GM19467 (cell line): ENCODE measurements at regions not wholly inside any gene's neighbourhood (a gene's known extent, or its start where the extent isn't known, plus 50 kb on each side); places are given as distances from the start of the nearest gene placed in this dataset.

Source experiments
- ATAC-seq: cut with Tn5 transposase; IDR thresholded peaks from one replicate; pipeline ENCODE4 v1.9.1; 2021; ENCODE audit warnings: mild to moderate bottlenecking, moderate library complexity; ENCODE audit not compliant: unreplicated experiment

DNA sequence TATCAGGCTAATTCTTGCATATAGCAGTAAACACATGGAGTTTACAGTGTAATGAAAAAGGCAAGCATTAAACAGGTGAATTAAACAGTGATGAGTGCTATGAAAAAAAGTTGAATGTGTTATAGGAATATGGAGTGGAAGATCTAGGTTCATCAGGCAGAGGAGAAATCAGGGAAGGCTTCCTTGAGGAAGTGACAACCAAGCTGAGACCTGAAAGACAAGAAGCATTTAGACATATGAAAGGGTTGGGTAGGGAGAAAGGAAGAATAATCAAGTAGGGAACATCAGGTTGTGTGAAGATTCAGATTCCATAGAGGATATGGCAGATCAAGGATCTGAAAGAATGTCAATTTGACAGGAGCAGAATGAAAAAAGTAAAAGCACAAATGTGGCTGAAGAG, 612.5 kb downstream of the PRELID2 start:
- no peak for ATAC-seq

DNA sequence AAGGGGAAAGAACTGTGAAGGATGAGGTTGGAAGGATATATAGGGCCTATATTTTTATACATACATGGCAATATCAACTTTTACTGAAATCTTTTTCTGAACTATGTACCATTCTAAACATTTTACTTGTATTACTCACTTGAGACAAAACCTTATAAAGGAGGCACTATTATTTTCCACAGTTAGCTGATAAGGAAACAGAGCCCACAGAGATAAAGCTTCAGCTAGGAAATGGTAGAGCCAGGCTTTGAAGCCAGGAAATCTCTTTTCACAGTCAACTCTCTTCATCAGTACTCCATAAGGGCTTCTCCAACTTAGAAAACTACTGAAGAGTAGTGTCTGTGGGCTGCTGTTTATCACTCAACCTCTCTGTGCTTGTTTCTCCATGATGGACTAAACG, 613.7 kb downstream of the PRELID2 start:
- no peak for ATAC-seq

DNA sequence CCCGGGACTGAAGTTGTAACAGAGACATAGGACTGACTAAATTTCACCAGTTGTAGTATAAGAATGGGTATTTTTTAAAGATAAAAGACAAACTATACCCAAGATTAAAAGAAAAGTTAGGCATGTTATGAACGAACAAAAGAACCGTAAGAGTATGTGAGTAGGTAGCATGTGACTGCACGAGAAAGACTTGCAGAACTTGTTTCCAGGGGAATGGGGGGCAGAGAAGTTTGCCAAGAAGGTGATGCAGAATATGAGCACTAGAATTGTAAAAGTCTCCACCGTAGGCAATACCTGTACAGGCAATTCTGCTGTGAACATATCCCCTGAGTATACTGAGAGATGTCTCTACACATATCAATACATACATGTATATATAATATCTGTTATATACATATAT, 614.7 kb downstream of the PRELID2 start:
- ATAC-seq, result no peak

DNA sequence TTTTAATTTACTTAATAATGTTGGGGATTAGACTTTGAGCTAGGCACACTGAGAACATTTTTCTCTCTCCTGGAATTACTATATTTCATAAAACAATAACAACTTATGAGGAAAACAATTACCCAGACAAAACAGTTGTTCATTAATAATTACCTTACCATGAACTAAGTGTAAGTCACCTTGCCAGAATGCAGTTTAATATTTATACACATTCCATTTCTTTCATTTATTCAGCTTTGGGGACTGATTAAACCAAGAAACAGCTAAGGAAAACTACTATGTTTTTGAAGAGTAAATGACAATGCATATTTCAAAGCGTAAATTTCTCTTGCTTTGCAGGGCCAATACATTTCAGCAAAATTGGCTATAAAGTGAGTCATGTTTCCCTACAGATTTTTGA, 616.2 kb downstream of the PRELID2 start:
- ATAC-seq, result no peak

DNA sequence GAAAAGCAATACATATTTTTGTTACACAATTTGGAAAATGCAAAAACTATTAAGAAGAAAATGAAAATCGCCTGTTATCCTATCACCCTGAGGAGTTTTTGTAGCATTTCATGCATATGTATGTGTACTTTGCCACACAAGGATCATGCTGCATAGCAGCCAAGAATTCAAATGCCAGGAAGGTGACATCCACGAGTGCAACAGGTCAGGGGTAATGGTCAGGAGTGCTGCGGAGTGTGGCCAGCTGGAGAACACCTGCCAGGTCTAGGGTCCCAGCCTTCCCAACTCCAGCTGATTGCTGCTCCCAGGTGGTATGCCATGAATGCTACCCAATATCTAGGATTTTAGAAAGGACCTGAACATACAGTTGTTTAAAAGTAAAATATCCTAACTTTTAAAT, 617.1 kb downstream of the PRELID2 start:
- ATAC-seq, result no peak

DNA sequence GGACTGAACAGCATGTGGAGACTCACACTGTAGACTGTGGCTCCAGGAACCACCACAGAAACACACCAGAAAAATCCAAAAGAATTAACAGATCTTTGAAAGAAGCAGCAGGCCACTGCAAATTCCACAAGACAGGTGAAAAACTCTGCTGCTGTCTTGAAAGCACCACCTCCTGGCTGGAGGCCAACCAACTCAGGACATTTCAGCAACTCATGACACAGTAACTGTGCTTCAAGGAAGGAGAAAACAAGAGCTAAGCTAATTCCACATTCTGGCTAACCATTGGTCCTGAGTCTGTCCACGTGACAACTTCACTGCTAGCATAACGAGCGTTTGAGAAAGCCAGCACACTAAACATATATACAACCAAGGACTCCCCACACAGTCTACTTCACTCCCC, 625.1 kb downstream of the PRELID2 start:
- ATAC-seq, result no peak

DNA sequence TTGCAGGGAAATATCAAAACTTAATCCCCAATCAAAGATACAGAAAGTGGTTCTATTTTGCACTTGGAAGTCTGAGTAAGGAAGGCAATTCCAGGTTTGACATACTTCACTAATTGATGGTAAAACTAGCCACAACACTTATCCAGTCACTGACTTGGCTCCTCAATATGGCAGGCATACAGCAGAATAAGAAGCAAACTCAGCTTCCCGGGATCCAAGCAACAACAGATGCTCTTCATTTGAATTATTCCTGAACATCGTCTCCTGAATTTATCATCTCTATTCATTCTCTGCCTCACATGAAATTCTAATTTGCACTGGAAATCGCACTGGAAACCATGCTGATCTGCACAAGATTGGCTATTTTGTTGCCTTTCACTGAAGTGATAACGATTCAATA, 629.6 kb downstream of the PRELID2 start:
- ATAC-seq, result no peak

DNA sequence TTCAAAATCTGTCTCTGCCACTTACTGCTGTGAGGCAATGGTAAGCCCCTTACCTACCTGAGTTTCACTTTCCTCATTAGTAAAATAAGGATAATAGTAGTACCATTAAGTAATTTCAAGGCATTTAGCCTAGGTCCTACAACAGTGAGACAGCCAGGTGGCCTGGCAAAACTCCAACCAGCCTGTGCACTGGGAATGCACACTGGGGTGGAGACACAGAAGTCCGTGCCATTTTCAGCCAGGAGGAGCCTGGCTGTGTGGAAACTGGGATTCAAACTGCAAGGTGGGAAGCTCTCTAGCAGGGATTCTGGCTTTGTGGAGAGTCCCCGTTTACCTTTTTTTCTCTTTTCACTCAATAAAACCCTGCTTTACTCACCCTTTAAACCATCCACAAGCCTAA, 630.4 kb downstream of the PRELID2 start:
- no peak for ATAC-seq

DNA sequence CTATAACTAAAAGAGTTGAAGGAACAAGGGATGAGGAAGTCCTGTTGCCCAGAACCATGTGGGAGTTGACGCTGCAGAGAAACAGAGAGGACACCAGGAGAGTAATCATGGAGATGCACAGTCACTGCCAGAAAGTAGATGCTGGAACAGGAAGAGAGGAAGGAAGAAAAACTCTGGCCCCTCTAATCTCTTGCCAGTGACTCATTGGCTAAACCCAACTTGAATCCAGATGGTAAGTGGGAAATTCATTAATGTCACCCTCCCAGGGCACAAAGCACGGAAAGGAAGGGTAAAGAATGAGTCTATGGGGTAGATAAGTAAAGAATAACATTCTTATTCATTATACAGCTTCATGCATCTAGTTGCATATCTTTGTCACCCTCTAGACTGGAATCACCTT, 631.9 kb downstream of the PRELID2 start:
- no peak for ATAC-seq

GRCh38 chr5:145198525-145199260, 636.4 kb downstream of the PRELID2 start:
- ATAC-seq, result no peak

GRCh38 chr5:145189746-145190145, 645.4 kb downstream of the PRELID2 start:
- no peak for ATAC-seq

DNA sequence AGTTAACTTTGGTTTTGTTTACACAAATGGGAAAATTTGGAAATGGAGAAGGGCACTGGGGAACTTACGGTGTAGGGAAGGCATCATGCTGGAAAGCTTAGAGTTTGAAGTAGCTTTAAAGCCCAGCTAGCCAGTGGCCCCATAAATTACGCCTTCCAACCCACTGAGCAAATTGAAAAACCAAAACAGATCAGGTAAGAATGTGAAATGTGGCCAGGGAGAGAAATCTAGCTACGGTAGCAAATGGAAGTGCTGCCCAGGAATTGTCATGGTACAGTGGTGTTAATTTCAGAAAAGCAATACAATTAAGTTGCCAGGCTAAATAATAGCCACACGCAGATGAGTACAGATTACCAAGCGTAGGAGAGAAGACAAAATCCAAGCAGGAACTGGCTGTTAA, 654.8 kb downstream of the PRELID2 start:
- ATAC-seq, result no peak

GRCh38 chr5:145178641-145179523, 656.3 kb downstream of the PRELID2 start:
- no peak for ATAC-seq

DNA sequence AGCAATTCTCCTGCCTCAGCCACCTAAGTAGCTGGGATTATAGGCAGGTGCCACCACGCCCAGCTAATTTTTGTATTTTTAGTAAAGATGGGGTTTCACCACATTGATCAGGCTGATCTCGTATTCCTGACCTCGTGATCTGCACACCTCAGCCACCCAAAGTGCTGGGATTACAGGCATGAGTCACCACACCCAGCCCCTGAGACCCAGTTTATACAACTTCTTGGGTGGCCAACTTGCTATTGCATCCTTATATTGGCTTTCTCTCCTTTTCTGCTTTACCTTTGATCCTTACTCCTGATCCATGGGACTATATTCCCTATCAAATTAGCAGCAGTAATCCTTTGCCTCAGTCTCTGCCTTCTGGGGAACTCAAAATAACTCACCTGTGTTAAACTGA, 659.1 kb downstream of the PRELID2 start:
- ATAC-seq, result no peak

DNA sequence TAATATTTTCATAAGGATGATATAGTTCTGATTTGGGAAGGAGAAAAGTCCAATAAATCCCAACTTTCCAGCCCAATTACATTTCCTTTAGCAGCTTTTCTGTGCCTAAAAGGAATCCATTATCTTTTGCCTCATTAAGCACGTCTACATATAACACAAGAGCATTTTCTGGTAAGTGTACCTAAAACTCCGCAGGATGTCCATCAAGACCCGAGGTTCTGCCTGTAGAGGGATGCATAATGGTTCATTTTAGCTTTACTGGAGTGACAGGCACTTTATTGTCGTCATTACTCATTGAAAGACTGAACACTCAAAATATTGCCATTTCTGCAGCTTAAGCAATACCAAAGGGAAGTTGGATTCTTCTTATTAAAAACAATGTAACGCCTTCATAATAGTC, 669.0 kb downstream of the PRELID2 start:
- no peak for ATAC-seq

DNA sequence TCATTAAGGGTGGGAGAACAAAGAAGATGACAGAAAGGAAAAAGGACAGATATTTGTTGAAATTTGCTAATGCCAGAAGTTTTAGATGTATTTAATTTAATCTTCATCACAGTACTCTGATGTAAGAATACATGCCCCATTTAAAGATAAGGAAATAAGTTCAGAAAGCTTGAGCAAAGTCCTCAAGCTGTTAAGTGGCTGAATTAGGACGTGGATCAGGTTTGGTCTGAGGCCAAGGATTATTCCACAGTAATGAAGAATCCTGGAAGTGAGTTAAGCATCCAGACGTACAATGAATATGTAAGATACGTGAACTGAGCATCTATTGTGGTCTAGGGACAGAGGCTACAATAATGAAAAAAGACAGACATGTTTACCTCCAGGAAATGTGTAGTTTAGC, 671.3 kb downstream of the PRELID2 start:
- ATAC-seq, result no peak

- ATAC-seq, result no peak
Observed at GRCh38 chr5:145162626-145163025, 672.5 kb downstream of the PRELID2 start.

- ATAC-seq, result no peak
Observed at GRCh38 chr5:145161391-145161790, 673.8 kb downstream of the PRELID2 start.

- no peak for ATAC-seq
Observed at GRCh38 chr5:145160679-145161078, 674.5 kb downstream of the PRELID2 start.

GRCh38 chr5:145158730-145159129, 676.4 kb downstream of the PRELID2 start:
- ATAC-seq, result no peak

DNA sequence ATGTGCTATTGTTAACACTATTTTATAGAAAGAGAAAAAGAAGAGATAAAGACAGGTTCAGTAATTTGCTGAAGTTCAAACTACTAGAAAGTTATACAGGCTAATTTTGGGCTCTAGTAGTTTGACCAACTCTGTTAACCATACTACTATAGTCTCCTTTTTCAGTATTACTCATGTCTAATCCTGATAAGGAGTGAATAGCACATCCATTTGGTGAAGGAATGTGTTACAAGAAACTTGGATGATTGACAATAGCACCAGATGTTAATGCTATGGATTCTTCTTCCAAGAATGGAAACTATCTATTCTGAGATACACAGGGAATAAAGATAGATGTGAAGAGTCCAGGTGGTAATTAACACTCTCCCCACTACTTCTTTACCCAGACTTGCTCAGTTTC, 677.3 kb downstream of the PRELID2 start:
- no peak for ATAC-seq

DNA sequence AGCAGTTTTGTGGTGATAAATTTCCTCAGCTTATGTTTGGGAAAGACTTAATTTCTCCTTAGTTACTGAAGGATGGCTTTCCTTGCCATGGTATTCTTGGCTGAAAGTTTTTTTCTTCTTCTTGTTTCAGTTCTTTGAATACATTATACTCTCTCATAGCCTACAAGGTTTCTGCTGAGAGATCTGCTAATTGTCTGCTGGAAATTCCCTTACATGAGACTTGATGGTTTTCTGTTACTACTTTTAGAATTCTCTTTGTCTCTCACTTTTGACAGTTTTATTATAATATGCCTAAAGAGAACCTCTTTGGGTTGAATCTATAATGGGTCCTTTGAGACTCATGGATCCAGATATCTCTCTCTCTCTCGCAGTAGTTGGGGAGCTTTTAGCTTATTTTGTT, 693.6 kb downstream of the PRELID2 start:
- ATAC-seq, result no peak
